Activated B cell treated with CpG ODN at 0.5 μM for 24 hours (primary cell): ENCODE measurements at regions not wholly inside any gene's neighbourhood (a gene's known extent, or its start where the extent isn't known, plus 50 kb on each side); places are given as distances from the start of the nearest gene placed in this dataset.

Experiments
- ATAC-seq: fragments of 200-7000 bp; cut with Tn5 transposase; one replicate; pipeline ENCODE4 v1.10.0; 2021; ENCODE audit warnings: low read depth, mild to moderate bottlenecking, moderate library complexity
- CTCF ChIA-PET: fragments of 350-600 bp; sonication (Branson Sonifier 250); formaldehyde crosslinking; loops from one replicate; lab custom pipeline; 2021; ENCODE audit warnings: antibody characterized with exemption; lab: Charles Lee
- POLR2A ChIA-PET: fragments of 350-600 bp; sonication (Branson Sonifier 250); formaldehyde crosslinking; loops from one replicate; lab custom pipeline; 2021; ENCODE audit warnings: antibody characterized with exemption; lab: Charles Lee
- DNase-seq: peaks from one replicate; pipeline ENCODE4 v3.0.0; 2022
- H3K27ac Mint-ChIP-seq: one replicate; pipeline ENCODE4 v1.8.0; 2020; ENCODE audit warnings: mixed read lengths
- H3K27me3 Mint-ChIP-seq: one replicate; pipeline ENCODE4 v1.8.0; 2021; ENCODE audit warnings: mixed read lengths
- H3K36me3 Mint-ChIP-seq: one replicate; pipeline ENCODE4 v1.8.0; 2021; ENCODE audit warnings: low read depth, mixed read lengths
- H3K4me1 Mint-ChIP-seq: one replicate; pipeline ENCODE4 v1.8.0; 2021; ENCODE audit warnings: mixed read lengths
- H3K4me3 Mint-ChIP-seq: one replicate; pipeline ENCODE4 v1.8.0; 2020; ENCODE audit warnings: mild to moderate bottlenecking, mixed read lengths
- H3K9me3 Mint-ChIP-seq: one replicate; pipeline ENCODE4 v1.8.0; 2020; ENCODE audit warnings: mixed read lengths
- CTCF ChIP-seq: fragments of 200-600 bp; IDR thresholded peaks from one replicate; pipeline ENCODE4 v1.8.0; 2022; ENCODE audit warnings: antibody characterized with exemption, mild to moderate bottlenecking
- intact Hi-C: fragments of 100-400 bp; cut with micrococcal nuclease; formaldehyde crosslinking; loops from one replicate; pipeline ENCODE4 v1.15.1; 2024

DNA sequence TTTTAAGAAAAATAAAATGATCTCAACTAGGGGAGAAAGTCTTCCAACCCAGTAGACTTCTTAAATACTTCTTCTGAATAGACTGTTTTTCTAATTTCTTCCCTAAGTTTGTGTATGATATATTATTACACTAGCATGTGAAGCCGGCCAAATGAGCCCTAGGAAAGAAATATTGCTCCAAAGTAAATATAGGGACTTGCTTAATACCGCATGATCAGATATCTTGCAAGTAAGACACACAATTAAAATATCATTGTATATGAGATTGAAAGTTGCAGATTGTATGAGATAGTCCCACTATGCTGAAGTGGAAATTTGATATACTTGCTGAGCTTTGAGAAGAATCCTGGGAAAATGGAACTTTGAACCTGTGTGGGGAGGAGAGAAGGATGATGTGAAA is 225.7 kb downstream of the BAMBI start:
- Mint-ChIP-seq H3K4me3 (no peak overlapping the region), H3K27me3 (no peaks in the 10 kb centered on the region)
- CTCF ChIA-PET = no interaction called here

GRCh38 chr10:28903736-28904135 is 226.4 kb downstream of the BAMBI start:
- ChIA-PET POLR2A (no interaction called here), CTCF (no interaction called here)
- H3K36me3 Mint-ChIP-seq = no peaks in the 10 kb centered on the region
- no peak for TF ChIP-seq CTCF
- intact Hi-C loops = no loop called here
- H3K27ac Mint-ChIP-seq = no peak overlapping the region
- H3K4me3 Mint-ChIP-seq = no peak overlapping the region
- DNase-seq (no peak), ATAC-seq (no peak)
- no peaks in the 10 kb centered on the region for H3K4me1 Mint-ChIP-seq
- no peaks in the 10 kb centered on the region for H3K9me3 Mint-ChIP-seq
- no peaks in the 10 kb centered on the region for H3K27me3 Mint-ChIP-seq

More for the DNA sequence above, 225.7 kb downstream of the BAMBI start:
- H3K27ac Mint-ChIP-seq = no peak overlapping the region
- POLR2A ChIA-PET = no interaction called here
- no peak for TF ChIP-seq CTCF
- H3K9me3 Mint-ChIP-seq = no peaks in the 10 kb centered on the region
- no peaks in the 10 kb centered on the region for H3K36me3 Mint-ChIP-seq
- no peaks in the 10 kb centered on the region for H3K4me1 Mint-ChIP-seq
- intact Hi-C loops = no loop called here
- ATAC-seq (no peak), DNase-seq (no peak)

GRCh38 chr10:28905371-28905770 is 228.1 kb downstream of the BAMBI start:
- intact Hi-C loops = no loop called here
- ChIA-PET POLR2A (no interaction called here), CTCF (no interaction called here)
- Mint-ChIP-seq H3K27me3 (no peaks in the 10 kb centered on the region), H3K27ac (no peak overlapping the region), H3K9me3 (no peaks in the 10 kb centered on the region), H3K4me3 (no peak overlapping the region), H3K36me3 (no peaks in the 10 kb centered on the region), H3K4me1 (no peaks in the 10 kb centered on the region)
- no peak for TF ChIP-seq CTCF
- ATAC-seq (no peak), DNase-seq (no peak)

GRCh38 chr10:28906011-28906411 is 228.7 kb downstream of the BAMBI start:
- no peaks in the 10 kb centered on the region for H3K36me3 Mint-ChIP-seq
- no peaks in the 10 kb centered on the region for H3K27me3 Mint-ChIP-seq
- TF ChIP-seq CTCF = no peak
- ChIA-PET CTCF (no interaction called here), POLR2A (no interaction called here)
- intact Hi-C loops = no loop called here
- no peaks in the 10 kb centered on the region for H3K9me3 Mint-ChIP-seq
- DNase-seq = no peak
- ATAC-seq = no peak
- H3K27ac Mint-ChIP-seq = no peak overlapping the region
- no peaks in the 10 kb centered on the region for H3K4me1 Mint-ChIP-seq
- H3K4me3 Mint-ChIP-seq = no peak overlapping the region

GRCh38 chr10:28906415-28906814 is 229.1 kb downstream of the BAMBI start:
- Mint-ChIP-seq H3K4me1 (no peaks in the 10 kb centered on the region), H3K36me3 (no peaks in the 10 kb centered on the region), H3K4me3 (no peak overlapping the region), H3K27ac (no peak overlapping the region), H3K27me3 (no peaks in the 10 kb centered on the region), H3K9me3 (no peaks in the 10 kb centered on the region)
- ATAC-seq = no peak
- CTCF ChIA-PET = no interaction called here
- POLR2A ChIA-PET = no interaction called here
- no peak for DNase-seq
- no peak for TF ChIP-seq CTCF
- intact Hi-C loops = no loop called here
